KMS-11 (cell line): ENCODE measurements at regions not wholly inside any gene's neighbourhood (a gene's known extent, or its start where the extent isn't known, plus 50 kb on each side); places are given as distances from the start of the nearest gene placed in this dataset.

ENCODE experiments used
- H2AFZ ChIP-seq: fragments of 200-600 bp; sonication (generic); 2 replicates; pipeline ENCODE4 v1.6.1; 2016; ENCODE audit warnings: antibody characterized with exemption, mixed run types, low read depth
- H3K27ac ChIP-seq: fragments of 200-600 bp; sonication (generic); 2 replicates; pipeline ENCODE4 v1.6.1; 2016; ENCODE audit warnings: mild to moderate bottlenecking, mixed run types
- H3K27me3 ChIP-seq: fragments of 200-600 bp; sonication (generic); 2 replicates; pipeline ENCODE4 v1.6.1; 2017; ENCODE audit warnings: mild to moderate bottlenecking, low read depth, mixed run types, moderate library complexity; ENCODE audit not compliant: insufficient read depth
- H3K36me3 ChIP-seq: fragments of 200-600 bp; sonication (generic); 2 replicates; pipeline ENCODE4 v1.6.1; 2017; ENCODE audit warnings: mild to moderate bottlenecking, mixed run types; ENCODE audit not compliant: insufficient read depth
- H3K4me1 ChIP-seq: fragments of 200-600 bp; sonication (generic); 2 replicates; pipeline ENCODE4 v1.6.1; 2016; ENCODE audit warnings: mild to moderate bottlenecking, low read depth, mixed run types; ENCODE audit not compliant: poor library complexity, severe bottlenecking
- H3K4me2 ChIP-seq: fragments of 200-600 bp; sonication (generic); 2 replicates; pipeline ENCODE4 v1.7.0; 2016; ENCODE audit warnings: mild to moderate bottlenecking, mixed run types
- H3K4me3 ChIP-seq: fragments of 200-600 bp; sonication (generic); IDR thresholded peaks from 2 replicates; pipeline ENCODE4 v1.6.1; 2017; ENCODE audit warnings: low read depth, low read length, mixed read lengths; ENCODE audit not compliant: insufficient read depth
- H3K79me2 ChIP-seq: fragments of 200-600 bp; sonication (generic); 2 replicates; pipeline ENCODE4 v1.6.1; 2016; ENCODE audit warnings: low read depth, mixed run types; ENCODE audit not compliant: insufficient read depth
- H3K9ac ChIP-seq: fragments of 200-600 bp; sonication (generic); 2 replicates; pipeline ENCODE4 v1.6.1; 2016; ENCODE audit warnings: mild to moderate bottlenecking, mixed run types
- H4K20me1 ChIP-seq: fragments of 200-600 bp; sonication (generic); 2 replicates; pipeline ENCODE4 v1.6.1; 2016; ENCODE audit warnings: mild to moderate bottlenecking, mixed run types; ENCODE audit not compliant: insufficient read depth
- CTCF ChIP-seq: fragments of 200-600 bp; sonication (generic); conservative IDR thresholded peaks from 2 replicates; pipeline ENCODE4 v1.6.1; 2017; ENCODE audit warnings: low read depth, mild to moderate bottlenecking, antibody characterized with exemption, low read length, moderate library complexity, mixed read lengths

GRCh38 chr13:79267560-79267959, 138.5 kb downstream of the RBM26 start:
- no peak overlapping the region for H3K4me2 ChIP-seq
- no peaks in the 10 kb centered on the region for H3K36me3 ChIP-seq
- H3K4me1 ChIP-seq = no peaks in the 10 kb centered on the region
- no peaks in the 10 kb centered on the region for H3K27me3 ChIP-seq
- H4K20me1 ChIP-seq = no peaks in the 10 kb centered on the region
- H3K9ac ChIP-seq = no peak overlapping the region
- no peak overlapping the region for H2AFZ ChIP-seq
- H3K27ac ChIP-seq = no peak overlapping the region
- no peak for TF ChIP-seq CTCF
- H3K79me2 ChIP-seq = no peaks in the 10 kb centered on the region
- H3K4me3 ChIP-seq = no peak overlapping the region

- no peak overlapping the region for H3K4me3 ChIP-seq
- no peak overlapping the region for H2AFZ ChIP-seq
- TF ChIP-seq CTCF = no peak
- H3K4me1 ChIP-seq = no peaks in the 10 kb centered on the region
- no peaks in the 10 kb centered on the region for H3K36me3 ChIP-seq
- no peak overlapping the region for H3K9ac ChIP-seq
- H3K79me2 ChIP-seq = no peaks in the 10 kb centered on the region
- H3K27ac ChIP-seq = no peak overlapping the region
- H4K20me1 ChIP-seq = no peaks in the 10 kb centered on the region
- no peaks in the 10 kb centered on the region for H3K27me3 ChIP-seq
- H3K4me2 ChIP-seq = no peak overlapping the region
These were observed 147.6 kb downstream of the RBM26 start for GRCh38 chr13:79258489-79258888.

GRCh38 chr13:79246578-79246949, 159.5 kb downstream of the RBM26 start:
- H3K36me3 ChIP-seq = no peaks in the 10 kb centered on the region
- H2AFZ ChIP-seq = peak overlapping the region; percentile 72
- no peaks in the 10 kb centered on the region for H4K20me1 ChIP-seq
- H3K27ac ChIP-seq = peak overlapping the region; percentile 40; the same call in 1 of the 2 replicates
- H3K9ac ChIP-seq = no peak overlapping the region
- H3K27me3 ChIP-seq = no peaks in the 10 kb centered on the region
- H3K4me2 ChIP-seq = peak overlapping the region; percentile 36; the same call in 1 of the 2 replicates
- no peak for TF ChIP-seq CTCF
- H3K4me1 ChIP-seq = peaks cover 19% of the 10 kb centered on the region
- no peaks in the 10 kb centered on the region for H3K79me2 ChIP-seq
- no peak overlapping the region for H3K4me3 ChIP-seq

GRCh38 chr13:79245937-79246577, 160.0 kb downstream of the RBM26 start:
- TF ChIP-seq CTCF = no peak
- H3K4me3 ChIP-seq = no peak overlapping the region
- no peaks in the 10 kb centered on the region for H3K27me3 ChIP-seq
- peak overlapping the region; percentile 72 for H2AFZ ChIP-seq
- peak overlapping the region; percentile 36; the same call in 1 of the 2 replicates for H3K4me2 ChIP-seq
- H3K36me3 ChIP-seq = no peaks in the 10 kb centered on the region
- H3K27ac ChIP-seq = peak overlapping the region; percentile 40
- H3K79me2 ChIP-seq = no peaks in the 10 kb centered on the region
- no peaks in the 10 kb centered on the region for H4K20me1 ChIP-seq
- peaks cover 19% of the 10 kb centered on the region for H3K4me1 ChIP-seq
- no peak overlapping the region for H3K9ac ChIP-seq
